SIG-M5 (cell line): ENCODE measurements at regions not wholly inside any gene's neighbourhood (a gene's known extent, or its start where the extent isn't known, plus 50 kb on each side); places are given as distances from the start of the nearest gene placed in this dataset.
"Not testable (repeated sequence)": the region's sequence is repeated elsewhere in the genome, so short reads cannot be mapped to it uniquely, and the experiment has no call there.

Experiments
- DNase-seq: peaks from one replicate; lab custom pipeline; 2025; lab: John Stamatoyannopoulos, UW

- DNase-seq: no peak
These were observed 169.6 kb downstream of the EDEM1 start for GRCh38 chr3:5357089-5357488.

GRCh38 chr3:5358911-5359310, 171.4 kb downstream of the EDEM1 start:
- DNase-seq: no peak

GRCh38 chr3:5360453-5360852, 172.9 kb downstream of the EDEM1 start:
- DNase-seq: no peak

- DNase-seq: no peak
These were observed 179.2 kb downstream of the EDEM1 start for GRCh38 chr3:5366746-5367145.

- DNase-seq: not testable (repeated sequence)
These were observed 184.0 kb downstream of the EDEM1 start for GRCh38 chr3:5371555-5371954.

- no peak for DNase-seq
These were observed 189.3 kb downstream of the EDEM1 start for GRCh38 chr3:5376761-5377160.

GRCh38 chr3:5379266-5379665, 191.8 kb downstream of the EDEM1 start:
- not testable (repeated sequence) for DNase-seq

- DNase-seq: not testable (repeated sequence)
These were observed 196.2 kb downstream of the EDEM1 start for GRCh38 chr3:5383486-5384263.

GRCh38 chr3:5384557-5385236, 197.2 kb downstream of the EDEM1 start:
- DNase-seq: no peak

GRCh38 chr3:5388091-5388490, 200.6 kb downstream of the EDEM1 start:
- no peak for DNase-seq

GRCh38 chr3:5389057-5389456, 201.6 kb downstream of the EDEM1 start:
- no peak for DNase-seq

- no peak for DNase-seq
These were observed 202.7 kb downstream of the EDEM1 start for GRCh38 chr3:5390221-5390620.

GRCh38 chr3:5390936-5391625, 203.6 kb downstream of the EDEM1 start:
- DNase-seq: no peak

GRCh38 chr3:5401002-5401401, 213.5 kb downstream of the EDEM1 start:
- DNase-seq: no peak

- DNase-seq: no peak
These were observed 217.2 kb downstream of the EDEM1 start for GRCh38 chr3:5404718-5405117.

- DNase-seq: no peak
These were observed 224.3 kb downstream of the EDEM1 start for GRCh38 chr3:5411786-5412185.

- no peak for DNase-seq
These were observed 235.6 kb downstream of the EDEM1 start for GRCh38 chr3:5423076-5423475.

- no peak for DNase-seq
These were observed 236.0 kb downstream of the EDEM1 start for GRCh38 chr3:5423523-5423922.

- no peak for DNase-seq
These were observed 237.9 kb downstream of the EDEM1 start for GRCh38 chr3:5425371-5425770.

- DNase-seq: no peak
These were observed 238.8 kb downstream of the EDEM1 start for GRCh38 chr3:5426094-5426883.

GRCh38 chr3:5427021-5427420, 239.5 kb downstream of the EDEM1 start:
- DNase-seq: no peak

GRCh38 chr3:5427938-5428337, 240.4 kb downstream of the EDEM1 start:
- no peak for DNase-seq
